Neuronal stem cell (in vitro differentiated cells): ENCODE measurements at regions not wholly inside any gene's neighbourhood (a gene's known extent, or its start where the extent isn't known, plus 50 kb on each side); places are given as distances from the start of the nearest gene placed in this dataset.

Source experiments
- DNase-seq: peaks from one replicate; pipeline ENCODE4 v3.0.0-alpha.2; 2013; ENCODE audit warnings: low spot score
- H2AFZ ChIP-seq: one replicate; pipeline ENCODE4 v1.6.1; 2013; ENCODE audit warnings: mild to moderate bottlenecking, low read length, inconsistent platforms
- H2AK5ac ChIP-seq: 2 replicates; pipeline ENCODE4 v1.6.1; 2013; ENCODE audit warnings: low read depth, mild to moderate bottlenecking, inconsistent platforms, low read length, moderate library complexity, mixed read lengths
- H2BK120ac ChIP-seq: 2 replicates; pipeline ENCODE4 v1.6.1; 2013; ENCODE audit warnings: low read depth, mild to moderate bottlenecking, inconsistent platforms, low read length, moderate library complexity, mixed read lengths
- H2BK12ac ChIP-seq: one replicate; pipeline ENCODE4 v1.6.1; 2013; ENCODE audit warnings: low read length, inconsistent platforms
- H2BK15ac ChIP-seq: 2 replicates; pipeline ENCODE4 v1.6.1; 2013; ENCODE audit warnings: mild to moderate bottlenecking, low read length, inconsistent platforms, mixed read lengths
- H2BK5ac ChIP-seq: one replicate; pipeline ENCODE4 v1.6.1; 2013; ENCODE audit warnings: inconsistent platforms, mild to moderate bottlenecking, low read length, moderate library complexity
- H3K14ac ChIP-seq: one replicate; pipeline ENCODE4 v1.6.1; 2013; ENCODE audit warnings: low read length, inconsistent platforms
- H3K18ac ChIP-seq: 2 replicates; pipeline ENCODE4 v1.6.1; 2013; ENCODE audit warnings: low read length, inconsistent platforms
- H3K23ac ChIP-seq: 2 replicates; pipeline ENCODE4 v1.6.1; 2013; ENCODE audit warnings: low read depth, mild to moderate bottlenecking, mixed read lengths, low read length, inconsistent platforms; ENCODE audit not compliant: poor library complexity
- H3K27ac ChIP-seq: replicated peaks from 3 replicates; pipeline ENCODE4 v1.5.1; 2013; ENCODE audit warnings: low read length, inconsistent platforms
- H3K27me3 ChIP-seq, 3 experiments: 2 replicates each; pipeline ENCODE4 v1.6.1; 2013; ENCODE audit warnings: low read length in 3 of 3, mild to moderate bottlenecking in 2 of 3, inconsistent platforms in 1 of 3, low read depth in 1 of 3, mixed read lengths in 1 of 3, moderate library complexity in 1 of 3; ENCODE audit not compliant: control insufficient read depth in 3 of 3, insufficient read depth in 3 of 3
- H3K36me3 ChIP-seq, 2 donors: replicated peaks in 1 of 2; 2 replicates each; pipeline ENCODE4 v1.6.1; 2013; ENCODE audit warnings: low read length in 2 of 2; ENCODE audit not compliant: control insufficient read depth in 2 of 2, insufficient read depth in 2 of 2
- H3K4ac ChIP-seq: 2 replicates; pipeline ENCODE4 v1.6.1; 2013; ENCODE audit warnings: inconsistent platforms, mild to moderate bottlenecking, low read length, moderate library complexity
- H3K4me1 ChIP-seq, 2 donors: 1 replicate in 1 of 2; 2 replicates in 1 of 2; pipeline ENCODE4 v1.6.1; 2013; ENCODE audit warnings: low read length in 2 of 2, low read depth in 1 of 2; ENCODE audit not compliant: control insufficient read depth in 2 of 2, insufficient read depth in 1 of 2
- H3K4me2 ChIP-seq: one replicate; pipeline ENCODE4 v1.6.1; 2013; ENCODE audit warnings: mild to moderate bottlenecking, low read length, inconsistent platforms; ENCODE audit not compliant: insufficient read depth, poor library complexity, severe bottlenecking
- H3K4me3 ChIP-seq, 2 donors: 2 replicates each; pipeline ENCODE4 v1.5.1; 2013; ENCODE audit warnings: low read length in 2 of 2, mild to moderate bottlenecking in 2 of 2, inconsistent platforms in 1 of 2, moderate library complexity in 1 of 2
- H3K79me1 ChIP-seq: one replicate; pipeline ENCODE4 v1.6.1; 2013; ENCODE audit warnings: low read depth, mild to moderate bottlenecking, inconsistent platforms, low read length, moderate library complexity
- H3K9ac ChIP-seq: one replicate; pipeline ENCODE4 v1.6.1; 2013; ENCODE audit warnings: mild to moderate bottlenecking, low read depth, low read length, inconsistent platforms; ENCODE audit not compliant: poor library complexity
- H3K9me3 ChIP-seq, 2 donors: replicated peaks in 1 of 2; 2 replicates each; pipeline versions ENCODE3 to v1.6.1; 2013; ENCODE audit warnings: low read length in 2 of 2, mild to moderate bottlenecking in 2 of 2, inconsistent platforms in 1 of 2, low read depth in 1 of 2, mixed read lengths in 1 of 2, moderate library complexity in 1 of 2; ENCODE audit not compliant: control insufficient read depth in 2 of 2, insufficient read depth in 1 of 2
- H4K8ac ChIP-seq: one replicate; pipeline ENCODE4 v1.6.1; 2013; ENCODE audit warnings: low read depth, mild to moderate bottlenecking, inconsistent platforms, low read length, moderate library complexity
- H4K91ac ChIP-seq: one replicate; pipeline ENCODE4 v1.6.1; 2013; ENCODE audit warnings: low read length, low read depth, mild to moderate bottlenecking, inconsistent platforms; ENCODE audit not compliant: poor library complexity
- WGBS, 2 donors: extraction: QIAGEN DNeasy Blood & Tissue Kit; methylation state at CpG; one replicate each; pipeline ENCODE4 v1.1.7; 2013; ENCODE audit warnings: missing lambda C conversion rate in 2 of 2, mixed read lengths in 1 of 2; ENCODE audit not compliant: insufficient read length in 2 of 2, insufficient replicate concordance in 1 of 2; ENCODE audit errors: extremely low coverage in 2 of 2; 5-methylcytosine and 5-hydroxymethylcytosine counted together

DNA sequence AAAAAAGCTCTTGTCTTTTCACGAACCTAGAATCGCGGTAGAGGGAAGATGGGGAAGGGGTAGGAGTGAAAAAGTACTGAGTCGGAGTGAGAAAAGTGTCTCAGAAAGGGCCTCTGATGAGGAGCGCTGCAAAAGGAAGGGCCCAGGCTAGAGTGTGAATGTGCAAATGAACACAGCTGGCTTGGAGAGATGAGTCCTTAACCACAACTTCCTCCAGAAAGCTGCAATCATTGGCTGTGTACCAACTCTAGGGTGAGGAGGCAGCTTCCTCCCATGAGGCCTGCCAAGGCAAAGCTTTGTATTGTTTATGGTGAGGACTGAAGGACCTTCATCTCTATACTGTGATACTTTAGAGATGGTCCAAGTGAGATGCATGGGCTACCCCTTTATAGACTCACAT lies 566.9 kb upstream of the ANO5 start:
- H2BK120ac ChIP-seq, result no peak overlapping the region
- no peak overlapping the region for H3K14ac ChIP-seq
- H3K9me3 ChIP-seq, result peaks cover 0 to 2% of the 10 kb centered on the region in 2 donors
- H3K9ac ChIP-seq, result no peak overlapping the region
- H2BK5ac ChIP-seq, result no peak overlapping the region
- H3K27me3 ChIP-seq, result no peaks in the 10 kb centered on the region
- H2AK5ac ChIP-seq, result no peak overlapping the region
- H3K23ac ChIP-seq, result no peak overlapping the region
- no peak overlapping the region for H3K18ac ChIP-seq
- no peak overlapping the region for H3K4me2 ChIP-seq
- no peak overlapping the region for H4K91ac ChIP-seq
- WGBS, 2 donors, result no CpG with 5 or more reads among the region's 5 CpGs
- H3K4me3 ChIP-seq, result no peak overlapping the region
- no peaks in the 10 kb centered on the region for H3K36me3 ChIP-seq
- no peak overlapping the region for H4K8ac ChIP-seq
- H3K27ac ChIP-seq, result no peak overlapping the region
- H2BK15ac ChIP-seq, result no peak overlapping the region
- H3K4me1 ChIP-seq, result no peaks in the 10 kb centered on the region
- no peak overlapping the region for H2AFZ ChIP-seq
- no peak overlapping the region for H2BK12ac ChIP-seq
- no peak overlapping the region for H3K4ac ChIP-seq
- no peaks in the 10 kb centered on the region for H3K79me1 ChIP-seq
- no peak for DNase-seq

DNA sequence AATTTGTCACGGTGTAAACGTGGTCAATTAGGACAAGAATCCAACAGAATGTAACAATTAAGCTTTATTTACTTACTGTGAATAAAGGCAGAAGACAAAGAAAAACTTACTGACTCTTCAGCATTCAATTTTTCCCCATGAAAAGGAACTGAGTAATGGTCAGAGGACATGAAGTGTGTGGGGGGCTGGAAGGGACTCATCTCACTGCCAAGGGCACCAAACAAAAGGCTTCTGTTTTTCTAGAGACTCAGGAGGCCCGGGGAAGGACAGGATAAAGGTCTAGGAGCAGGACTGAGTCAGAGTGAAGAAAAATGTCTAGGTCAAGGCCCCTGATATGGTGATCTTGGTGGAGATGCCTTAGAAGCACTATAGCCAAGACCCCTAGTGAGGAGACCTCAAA lies 564.2 kb upstream of the ANO5 start:
- no peak overlapping the region for H2AK5ac ChIP-seq
- no peaks in the 10 kb centered on the region for H3K4me1 ChIP-seq
- no peak overlapping the region for H3K23ac ChIP-seq
- WGBS, 2 donors, result no CpG with 5 or more reads among the region's 3 CpGs
- no peak overlapping the region for H3K14ac ChIP-seq
- no peak overlapping the region for H4K91ac ChIP-seq
- H3K18ac ChIP-seq, result no peak overlapping the region
- no peaks in the 10 kb centered on the region for H3K27me3 ChIP-seq
- DNase-seq, result no peak
- H2BK120ac ChIP-seq, result no peak overlapping the region
- no peaks in the 10 kb centered on the region for H3K79me1 ChIP-seq
- no peak overlapping the region for H3K4me3 ChIP-seq
- H4K8ac ChIP-seq, result no peak overlapping the region
- no peak overlapping the region for H3K4ac ChIP-seq
- H3K36me3 ChIP-seq, result no peaks in the 10 kb centered on the region
- no peak overlapping the region for H2BK12ac ChIP-seq
- no peak overlapping the region for H3K9ac ChIP-seq
- no peak overlapping the region for H2BK5ac ChIP-seq
- H2AFZ ChIP-seq, result no peak overlapping the region
- H3K27ac ChIP-seq, result no peak overlapping the region
- H3K4me2 ChIP-seq, result no peak overlapping the region
- H3K9me3 ChIP-seq, result peaks cover 0 to 2% of the 10 kb centered on the region in 2 donors
- no peak overlapping the region for H2BK15ac ChIP-seq

GRCh38 chr11:21630934-21631478 lies 561.9 kb upstream of the ANO5 start:
- Histone ChIP-seq H2BK12ac (no peak overlapping the region), H3K9me3 (peaks cover 0 to 2% of the 10 kb centered on the region in 2 donors), H4K8ac (no peak overlapping the region), H2BK5ac (no peak overlapping the region), H3K4me1 (no peaks in the 10 kb centered on the region), H3K18ac (no peak overlapping the region), H3K36me3 (no peaks in the 10 kb centered on the region), H3K23ac (no peak overlapping the region), H3K27me3 (no peaks in the 10 kb centered on the region), H3K9ac (no peak overlapping the region), H3K4me2 (no peak overlapping the region), H3K14ac (no peak overlapping the region), H3K79me1 (no peaks in the 10 kb centered on the region), H3K4ac (no peak overlapping the region), H4K91ac (no peak overlapping the region), H2AFZ (no peak overlapping the region), H2BK15ac (no peak overlapping the region), H3K27ac (no peak overlapping the region), H3K4me3 (no peak overlapping the region), H2BK120ac (no peak overlapping the region), H2AK5ac (no peak overlapping the region)
- WGBS, 2 donors, result no CpG with 5 or more reads among the region's 1 CpG
- DNase-seq, result no peak

GRCh38 chr11:21631991-21632390 lies 560.9 kb upstream of the ANO5 start:
- no peak overlapping the region for H2BK15ac ChIP-seq
- no peak overlapping the region for H2BK12ac ChIP-seq
- H4K91ac ChIP-seq, result no peak overlapping the region
- H3K27me3 ChIP-seq, result no peaks in the 10 kb centered on the region
- no peak overlapping the region for H4K8ac ChIP-seq
- DNase-seq, result no peak
- no peak overlapping the region for H3K4ac ChIP-seq
- H3K14ac ChIP-seq, result no peak overlapping the region
- no peak overlapping the region for H3K27ac ChIP-seq
- no peaks in the 10 kb centered on the region for H3K79me1 ChIP-seq
- H3K23ac ChIP-seq, result no peak overlapping the region
- H3K4me1 ChIP-seq, result no peaks in the 10 kb centered on the region
- H3K9ac ChIP-seq, result no peak overlapping the region
- H2BK5ac ChIP-seq, result no peak overlapping the region
- no peak overlapping the region for H3K18ac ChIP-seq
- no peak overlapping the region for H3K4me3 ChIP-seq
- H3K4me2 ChIP-seq, result no peak overlapping the region
- no peak overlapping the region for H2AFZ ChIP-seq
- no peak overlapping the region for H2AK5ac ChIP-seq
- H3K36me3 ChIP-seq, result no peaks in the 10 kb centered on the region
- WGBS, 2 donors, result no CpG with 5 or more reads among the region's 7 CpGs
- no peak overlapping the region for H2BK120ac ChIP-seq
- peaks cover 0 to 2% of the 10 kb centered on the region in 2 donors for H3K9me3 ChIP-seq
